Neural cell (in vitro differentiated cells): ENCODE measurements at regions not wholly inside any gene's neighbourhood (a gene's known extent, or its start where the extent isn't known, plus 50 kb on each side); places are given as distances from the start of the nearest gene placed in this dataset.

Source experiments
- H2AFZ ChIP-seq: fragments of 200-600, 300-800 bp; sonication (generic), shearing (Covaris generic); 2 replicates; pipeline ENCODE4 v1.6.0; 2014; ENCODE audit warnings: low read depth, mild to moderate bottlenecking, antibody characterized with exemption, low read length, moderate library complexity
- H3F3A ChIP-seq: fragments of 200-600 bp; shearing (Covaris generic); 2 replicates; pipeline ENCODE4 v1.6.1; 2016; ENCODE audit warnings: mild to moderate bottlenecking, moderate library complexity, mixed read lengths, antibody characterized with exemption, low read length; ENCODE audit not compliant: insufficient read depth, poor library complexity, severe bottlenecking
- H3K27ac ChIP-seq: fragments of 200-600, 300-800 bp; sonication (generic), shearing (Covaris generic); 2 replicates; pipeline ENCODE4 v1.5.1; 2014; ENCODE audit warnings: mild to moderate bottlenecking, low read length, moderate library complexity
- H3K27me3 ChIP-seq: fragments of 300-800, 200-600 bp; sonication (generic), shearing (Covaris generic); 2 replicates; pipeline ENCODE4 v1.6.0; 2014; ENCODE audit warnings: mild to moderate bottlenecking, low read depth, low read length, moderate library complexity; ENCODE audit not compliant: insufficient read depth
- H3K36me3 ChIP-seq: fragments of 300-800, 200-600 bp; sonication (generic), shearing (Covaris generic); 2 replicates; pipeline ENCODE4 v1.5.1; 2014; ENCODE audit warnings: mild to moderate bottlenecking, antibody characterized with exemption, low read length, moderate library complexity; ENCODE audit not compliant: insufficient read depth
- H3K4me2 ChIP-seq: fragments of 300-800, 200-600 bp; sonication (generic), shearing (Covaris generic); 2 replicates; pipeline ENCODE4 v1.6.0; 2014; ENCODE audit warnings: mild to moderate bottlenecking, low read length
- H3K4me3 ChIP-seq: fragments of 300-800, 200-600 bp; sonication (generic), shearing (Covaris generic); 2 replicates; pipeline ENCODE4 v1.5.1; 2014; ENCODE audit warnings: mild to moderate bottlenecking, low read length, moderate library complexity
- H3K79me2 ChIP-seq: fragments of 200-600 bp; shearing (Covaris generic); replicated peaks from 2 replicates; pipeline ENCODE4 v1.6.0; 2014; ENCODE audit warnings: mild to moderate bottlenecking, low read length, moderate library complexity; ENCODE audit not compliant: insufficient read depth
- H3K9ac ChIP-seq: fragments of 300-800, 200-600 bp; sonication (generic), shearing (Covaris generic); 2 replicates; pipeline ENCODE4 v1.6.1; 2016; ENCODE audit warnings: mild to moderate bottlenecking, low read length, mixed read lengths
- H3K9me2 ChIP-seq: fragments of 200-600 bp; shearing (Covaris generic); 2 replicates; pipeline ENCODE4 v1.6.1; 2016; ENCODE audit warnings: mild to moderate bottlenecking, low read length, mixed read lengths; ENCODE audit not compliant: insufficient read depth
- H3K9me3 ChIP-seq: fragments of 200-600, 300-800 bp; sonication (generic), shearing (Covaris generic); 2 replicates; pipeline ENCODE4 v1.6.1; 2016; ENCODE audit warnings: mild to moderate bottlenecking, mixed run types, low read length, moderate library complexity, mixed read lengths
- H4K20me1 ChIP-seq: fragments of 200-600 bp; shearing (Covaris generic); 2 replicates; pipeline ENCODE4 v1.6.1; 2016; ENCODE audit warnings: mild to moderate bottlenecking, mixed run types; ENCODE audit not compliant: insufficient read depth
- EP300 ChIP-seq: fragments of 450-650 bp; conservative IDR thresholded peaks from 2 replicates; pipeline ENCODE4 v1.6.1; 2014; ENCODE audit warnings: antibody characterized with exemption, mild to moderate bottlenecking, moderate library complexity; ENCODE audit not compliant: poor library complexity, severe bottlenecking
- EZH2 ChIP-seq: fragments of 200-600, 300-800 bp; shearing (Covaris generic), sonication (generic); IDR thresholded peaks from 2 replicates; pipeline ENCODE4 v1.6.1; 2014; ENCODE audit warnings: antibody characterized with exemption, low read length, borderline replicate concordance, mild to moderate bottlenecking; ENCODE audit not compliant: insufficient read depth, poor library complexity, severe bottlenecking
- MXI1 ChIP-seq: fragments of 450-650 bp; conservative IDR thresholded peaks from 2 replicates; pipeline ENCODE4 v1.6.1; 2014; ENCODE audit warnings: antibody characterized with exemption, mild to moderate bottlenecking; ENCODE audit not compliant: poor library complexity, severe bottlenecking
- POLR2AphosphoS5 ChIP-seq: IDR thresholded peaks from 2 replicates; pipeline ENCODE4 v1.6.1; 2012
- RAD21 ChIP-seq: fragments of 450-650 bp; conservative IDR thresholded peaks from 2 replicates; pipeline ENCODE4 v1.6.1; 2014; ENCODE audit warnings: antibody characterized with exemption, mild to moderate bottlenecking, moderate library complexity
- SMC3 ChIP-seq: fragments of 450-650 bp; conservative IDR thresholded peaks from 2 replicates; pipeline ENCODE4 v1.6.1; 2014; ENCODE audit warnings: antibody characterized with exemption, mild to moderate bottlenecking, moderate library complexity; ENCODE audit not compliant: poor library complexity
- TAF1 ChIP-seq: IDR thresholded peaks from 2 replicates; pipeline ENCODE4 v1.6.1; 2012; ENCODE audit warnings: low read depth
- TF ChIP-seq, protein P1 (sequence below): fragments of 450-650 bp; IDR thresholded peaks from 2 replicates; pipeline ENCODE4 v1.5.1; 2014; ENCODE audit warnings: antibody characterized with exemption, mild to moderate bottlenecking, moderate library complexity; ENCODE audit not compliant: poor library complexity, severe bottlenecking
- TF ChIP-seq, protein P2 (sequence below): IDR thresholded peaks from 2 replicates; pipeline ENCODE4 v1.6.1; 2012; ENCODE audit warnings: borderline replicate concordance

DNA sequence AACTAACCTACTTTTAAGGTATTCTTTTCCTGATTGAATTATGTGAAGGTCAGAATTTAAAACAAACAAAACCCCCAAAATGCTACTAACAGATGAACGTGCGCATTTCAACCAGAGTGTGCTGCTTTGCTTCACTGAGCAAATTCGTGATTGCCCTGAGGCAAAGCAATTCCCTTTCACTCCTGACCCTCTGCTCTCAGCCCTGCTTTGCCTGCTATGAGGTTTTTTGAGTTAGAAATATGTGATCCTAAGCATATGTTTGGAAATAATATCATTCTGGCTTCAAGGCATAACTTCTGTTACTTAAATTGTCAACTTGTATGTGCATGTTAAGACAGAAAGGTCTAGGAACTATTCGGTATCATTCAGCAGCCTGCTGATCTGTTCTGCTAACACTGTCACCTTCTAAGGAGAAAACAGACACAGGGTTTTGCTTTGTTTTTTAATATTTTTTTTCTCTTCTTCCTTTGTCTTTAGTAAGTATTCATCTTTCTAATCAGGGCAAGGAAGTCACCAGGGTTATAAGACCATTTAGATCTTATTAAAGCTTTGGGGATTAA, 124.2 kb downstream of the GNAT3 start:
- Histone ChIP-seq H3K36me3 (no peaks in the 10 kb centered on the region), H3K79me2 (no peaks in the 10 kb centered on the region), H3K4me2 (no peak overlapping the region), H3K9me2 (no peaks in the 10 kb centered on the region), H2AFZ (no peak overlapping the region), H3K9me3 (no peaks in the 10 kb centered on the region), H3K27me3 (no peaks in the 10 kb centered on the region), H3K9ac (no peak overlapping the region), H4K20me1 (no peaks in the 10 kb centered on the region), H3F3A (no peaks in the 10 kb centered on the region), H3K4me3 (no peak overlapping the region), H3K27ac (no peak overlapping the region)
- TF ChIP-seq RAD21 (no peak), POLR2AphosphoS5 (no peak), EP300 (no peak), MXI1 (no peak), TAF1 (no peak), EZH2 (no peak), SMC3 (no peak)
- TF ChIP-seq, protein P1, sequence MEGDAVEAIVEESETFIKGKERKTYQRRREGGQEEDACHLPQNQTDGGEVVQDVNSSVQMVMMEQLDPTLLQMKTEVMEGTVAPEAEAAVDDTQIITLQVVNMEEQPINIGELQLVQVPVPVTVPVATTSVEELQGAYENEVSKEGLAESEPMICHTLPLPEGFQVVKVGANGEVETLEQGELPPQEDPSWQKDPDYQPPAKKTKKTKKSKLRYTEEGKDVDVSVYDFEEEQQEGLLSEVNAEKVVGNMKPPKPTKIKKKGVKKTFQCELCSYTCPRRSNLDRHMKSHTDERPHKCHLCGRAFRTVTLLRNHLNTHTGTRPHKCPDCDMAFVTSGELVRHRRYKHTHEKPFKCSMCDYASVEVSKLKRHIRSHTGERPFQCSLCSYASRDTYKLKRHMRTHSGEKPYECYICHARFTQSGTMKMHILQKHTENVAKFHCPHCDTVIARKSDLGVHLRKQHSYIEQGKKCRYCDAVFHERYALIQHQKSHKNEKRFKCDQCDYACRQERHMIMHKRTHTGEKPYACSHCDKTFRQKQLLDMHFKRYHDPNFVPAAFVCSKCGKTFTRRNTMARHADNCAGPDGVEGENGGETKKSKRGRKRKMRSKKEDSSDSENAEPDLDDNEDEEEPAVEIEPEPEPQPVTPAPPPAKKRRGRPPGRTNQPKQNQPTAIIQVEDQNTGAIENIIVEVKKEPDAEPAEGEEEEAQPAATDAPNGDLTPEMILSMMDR, result no peak
- TF ChIP-seq, protein P2, sequence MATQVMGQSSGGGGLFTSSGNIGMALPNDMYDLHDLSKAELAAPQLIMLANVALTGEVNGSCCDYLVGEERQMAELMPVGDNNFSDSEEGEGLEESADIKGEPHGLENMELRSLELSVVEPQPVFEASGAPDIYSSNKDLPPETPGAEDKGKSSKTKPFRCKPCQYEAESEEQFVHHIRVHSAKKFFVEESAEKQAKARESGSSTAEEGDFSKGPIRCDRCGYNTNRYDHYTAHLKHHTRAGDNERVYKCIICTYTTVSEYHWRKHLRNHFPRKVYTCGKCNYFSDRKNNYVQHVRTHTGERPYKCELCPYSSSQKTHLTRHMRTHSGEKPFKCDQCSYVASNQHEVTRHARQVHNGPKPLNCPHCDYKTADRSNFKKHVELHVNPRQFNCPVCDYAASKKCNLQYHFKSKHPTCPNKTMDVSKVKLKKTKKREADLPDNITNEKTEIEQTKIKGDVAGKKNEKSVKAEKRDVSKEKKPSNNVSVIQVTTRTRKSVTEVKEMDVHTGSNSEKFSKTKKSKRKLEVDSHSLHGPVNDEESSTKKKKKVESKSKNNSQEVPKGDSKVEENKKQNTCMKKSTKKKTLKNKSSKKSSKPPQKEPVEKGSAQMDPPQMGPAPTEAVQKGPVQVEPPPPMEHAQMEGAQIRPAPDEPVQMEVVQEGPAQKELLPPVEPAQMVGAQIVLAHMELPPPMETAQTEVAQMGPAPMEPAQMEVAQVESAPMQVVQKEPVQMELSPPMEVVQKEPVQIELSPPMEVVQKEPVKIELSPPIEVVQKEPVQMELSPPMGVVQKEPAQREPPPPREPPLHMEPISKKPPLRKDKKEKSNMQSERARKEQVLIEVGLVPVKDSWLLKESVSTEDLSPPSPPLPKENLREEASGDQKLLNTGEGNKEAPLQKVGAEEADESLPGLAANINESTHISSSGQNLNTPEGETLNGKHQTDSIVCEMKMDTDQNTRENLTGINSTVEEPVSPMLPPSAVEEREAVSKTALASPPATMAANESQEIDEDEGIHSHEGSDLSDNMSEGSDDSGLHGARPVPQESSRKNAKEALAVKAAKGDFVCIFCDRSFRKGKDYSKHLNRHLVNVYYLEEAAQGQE, result no peak

DNA sequence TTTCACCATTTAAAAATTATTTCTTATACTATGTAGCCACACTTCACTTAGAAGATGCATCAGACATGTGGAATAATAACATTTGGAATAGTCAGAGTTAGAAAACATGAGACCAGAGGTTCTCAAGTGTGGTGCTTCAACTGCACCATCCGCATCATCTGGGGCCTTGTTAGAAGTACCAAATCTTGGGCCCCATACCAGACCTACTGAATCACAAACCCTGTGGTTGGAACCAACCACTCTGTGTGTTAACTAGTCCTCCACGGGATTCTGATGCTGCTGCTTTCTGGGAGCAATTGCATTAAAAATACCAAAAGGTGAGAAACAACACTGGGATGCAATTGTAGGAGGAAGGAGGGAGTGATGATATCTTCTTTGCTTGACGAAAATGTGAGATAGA, 125.2 kb downstream of the GNAT3 start:
- Histone ChIP-seq H3K79me2 (no peaks in the 10 kb centered on the region), H4K20me1 (no peaks in the 10 kb centered on the region), H3K9ac (no peak overlapping the region), H3K36me3 (no peaks in the 10 kb centered on the region), H3K9me2 (no peaks in the 10 kb centered on the region), H3K27me3 (no peaks in the 10 kb centered on the region), H3K27ac (no peak overlapping the region), H3F3A (no peaks in the 10 kb centered on the region), H2AFZ (no peak overlapping the region), H3K9me3 (no peaks in the 10 kb centered on the region), H3K4me3 (no peak overlapping the region), H3K4me2 (no peak overlapping the region)
- no peak for TF ChIP-seq EP300
- TF ChIP-seq, protein P1, result no peak
- no peak for TF ChIP-seq EZH2
- TF ChIP-seq POLR2AphosphoS5, result no peak
- TF ChIP-seq, protein P2, result no peak
- TF ChIP-seq SMC3, result no peak
- TF ChIP-seq MXI1, result no peak
- TF ChIP-seq RAD21, result no peak
- no peak for TF ChIP-seq TAF1
